A172 (cell line): ENCODE measurements at regions not wholly inside any gene's neighbourhood (a gene's known extent, or its start where the extent isn't known, plus 50 kb on each side); places are given as distances from the start of the nearest gene placed in this dataset.
"Not testable (repeated sequence)": the region's sequence is repeated elsewhere in the genome, so short reads cannot be mapped to it uniquely, and the experiment has no call there.

Experiments
- DNase-seq: peaks from one replicate; pipeline ENCODE4 v3.0.0-alpha.2; 2015; ENCODE audit warnings: low spot score

- DNase-seq = no peak
Measured at GRCh38 chr9:85077944-85078343, 408.4 kb downstream of the NTRK2 start.

DNA sequence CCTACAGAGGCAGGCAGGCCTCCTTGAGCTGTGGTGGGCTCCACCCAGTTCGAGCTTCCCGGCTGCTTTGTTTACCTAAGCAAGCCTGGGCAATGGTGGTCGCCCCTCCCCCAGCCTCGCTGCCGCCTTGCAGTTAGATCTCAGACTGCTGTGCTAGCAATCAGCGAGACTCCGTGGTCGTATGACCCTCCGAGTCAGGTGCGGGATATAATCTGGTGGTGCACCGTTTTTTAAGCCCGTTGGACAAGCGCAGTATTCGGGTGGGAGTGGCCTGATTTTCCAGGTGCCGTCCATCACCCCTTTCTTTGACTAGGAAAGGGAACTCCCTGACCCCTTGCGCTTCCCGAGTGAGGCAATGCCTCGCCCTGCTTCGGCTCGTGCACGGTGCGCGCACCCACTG lies 407.6 kb downstream of the NTRK2 start:
- DNase-seq = not testable (repeated sequence)
